Loucy (cell line): ENCODE measurements at regions not wholly inside any gene's neighbourhood (a gene's known extent, or its start where the extent isn't known, plus 50 kb on each side); places are given as distances from the start of the nearest gene placed in this dataset.

Experiments used
- CTCF ChIP-seq: fragments of 200-600 bp; sonication (generic); conservative IDR thresholded peaks from 2 replicates; pipeline ENCODE4 v1.5.1; 2014; ENCODE audit warnings: mild to moderate bottlenecking, antibody characterized with exemption, low read length
- EZH2phosphoT487 ChIP-seq: fragments of 200-600 bp; IDR thresholded peaks from 2 replicates; pipeline ENCODE4 v1.6.1; 2018; ENCODE audit warnings: antibody characterized with exemption, mild to moderate bottlenecking, moderate library complexity, borderline replicate concordance

- TF ChIP-seq CTCF: no peak
- TF ChIP-seq EZH2phosphoT487: no peak
These were observed 400.7 kb upstream of the DAB1 start for GRCh38 chr1:57824535-57824934.
